GM12878 (cell line): ENCODE measurements at regions not wholly inside any gene's neighbourhood (a gene's known extent, or its start where the extent isn't known, plus 50 kb on each side); places are given as distances from the start of the nearest gene placed in this dataset.

ENCODE experiments used
- CBFB ChIP-seq: IDR thresholded peaks from 2 replicates; pipeline ENCODE4 v1.6.1; 2016; ENCODE audit warnings: antibody characterized with exemption, low read depth
- CHD2 ChIP-seq: IDR thresholded peaks from 2 replicates; pipeline ENCODE4 v1.6.1; 2011; ENCODE audit warnings: low read depth, low read length, improper control_type of control experiment, borderline replicate concordance
- E2F8 ChIP-seq: fragments of 450-650 bp; IDR thresholded peaks from 2 replicates; pipeline ENCODE4 v1.6.1; 2018; ENCODE audit warnings: mild to moderate bottlenecking, low read depth, moderate library complexity; ENCODE audit not compliant: partially characterized antibody
- E4F1 ChIP-seq: fragments of 450-650 bp; IDR thresholded peaks from 2 replicates; pipeline ENCODE4 v1.6.1; 2018; ENCODE audit warnings: borderline replicate concordance, mild to moderate bottlenecking; ENCODE audit not compliant: partially characterized antibody
- EED ChIP-seq: sonication (generic); IDR thresholded peaks from 2 replicates; pipeline ENCODE4 v1.6.1; 2016; ENCODE audit warnings: antibody characterized with exemption, low read depth
- ESRRA ChIP-seq: IDR thresholded peaks from 2 replicates; pipeline ENCODE4 v1.6.1; 2012; ENCODE audit warnings: mild to moderate bottlenecking, low read length, improper control_type of control experiment
- FOXM1 ChIP-seq: IDR thresholded peaks from 2 replicates; pipeline ENCODE4 v1.6.1; 2012; ENCODE audit warnings: low read depth, mild to moderate bottlenecking, inconsistent platforms, low read length, moderate library complexity
- HSF1 ChIP-seq: fragments of 150-350 bp; IDR thresholded peaks from 2 replicates; pipeline ENCODE4 v1.6.1; 2014; ENCODE audit warnings: mild to moderate bottlenecking, low read depth, low read length
- JUNB ChIP-seq: IDR thresholded peaks from 2 replicates; pipeline ENCODE4 v1.6.1; 2016; ENCODE audit warnings: antibody characterized with exemption, mild to moderate bottlenecking
- NBN ChIP-seq: fragments of 450-650 bp; IDR thresholded peaks from 2 replicates; pipeline ENCODE4 v1.6.1; 2016
- NFIC ChIP-seq: IDR thresholded peaks from 2 replicates; pipeline ENCODE4 v1.6.1; 2012; ENCODE audit warnings: low read depth, mild to moderate bottlenecking, inconsistent platforms, low read length, moderate library complexity
- NR2C2 ChIP-seq: IDR thresholded peaks from 2 replicates; pipeline ENCODE4 v1.6.1; 2011; ENCODE audit warnings: borderline replicate concordance, low read depth; ENCODE audit not compliant: control insufficient read depth, insufficient read length
- NR2F1 ChIP-seq: fragments of 450-650 bp; conservative IDR thresholded peaks from 2 replicates; pipeline ENCODE4 v1.6.1; 2017; ENCODE audit warnings: mild to moderate bottlenecking
- POU2F2 ChIP-seq: IDR thresholded peaks from 3 replicates; pipeline ENCODE4 v1.6.1; 2011; ENCODE audit warnings: low read depth, mild to moderate bottlenecking, low read length, borderline replicate concordance
- SREBF2 ChIP-seq: IDR thresholded peaks from 2 replicates; pipeline ENCODE4 v1.6.1; 2012; ENCODE audit warnings: mild to moderate bottlenecking, low read length
- TARDBP ChIP-seq: IDR thresholded peaks from 2 replicates; pipeline ENCODE4 v1.6.1; 2016; ENCODE audit warnings: borderline replicate concordance
- TBL1XR1 ChIP-seq: IDR thresholded peaks from 2 replicates; pipeline ENCODE4 v1.6.1; 2012; ENCODE audit warnings: low read depth, low read length, improper control_type of control experiment
- ZNF384 ChIP-seq: IDR thresholded peaks from 2 replicates; pipeline ENCODE4 v1.6.1; 2012; ENCODE audit warnings: low read depth, mild to moderate bottlenecking, low read length, improper control_type of control experiment, borderline replicate concordance
- ZSCAN29 ChIP-seq: fragments of 450-650 bp; IDR thresholded peaks from 2 replicates; pipeline ENCODE4 v1.6.1; 2017; ENCODE audit warnings: mild to moderate bottlenecking, moderate library complexity
- TF ChIP-seq, protein P1 (sequence below): IDR thresholded peaks from 2 replicates; pipeline ENCODE4 v1.6.1; 2012; ENCODE audit warnings: low read depth, low read length, improper control_type of control experiment

- TF ChIP-seq NR2F1, result no peak
- TF ChIP-seq JUNB, result peak; percentile 64
- no peak for TF ChIP-seq TARDBP
- TF ChIP-seq HSF1, result no peak
- TF ChIP-seq NFIC, result peak; percentile 92
- TF ChIP-seq CHD2, result peak; percentile 26; the same call in 1 of the 2 replicates
- TF ChIP-seq ZNF384, result no peak
- no peak for TF ChIP-seq EED
- TF ChIP-seq, protein P1, sequence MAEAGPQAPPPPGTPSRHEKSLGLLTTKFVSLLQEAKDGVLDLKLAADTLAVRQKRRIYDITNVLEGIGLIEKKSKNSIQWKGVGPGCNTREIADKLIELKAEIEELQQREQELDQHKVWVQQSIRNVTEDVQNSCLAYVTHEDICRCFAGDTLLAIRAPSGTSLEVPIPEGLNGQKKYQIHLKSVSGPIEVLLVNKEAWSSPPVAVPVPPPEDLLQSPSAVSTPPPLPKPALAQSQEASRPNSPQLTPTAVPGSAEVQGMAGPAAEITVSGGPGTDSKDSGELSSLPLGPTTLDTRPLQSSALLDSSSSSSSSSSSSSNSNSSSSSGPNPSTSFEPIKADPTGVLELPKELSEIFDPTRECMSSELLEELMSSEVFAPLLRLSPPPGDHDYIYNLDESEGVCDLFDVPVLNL, result no peak
- TF ChIP-seq ESRRA, result no peak
- TF ChIP-seq NR2C2, result no peak
- TF ChIP-seq POU2F2, result peak; percentile 43; the same call in 2 of the 3 replicates
- TF ChIP-seq E2F8, result peak; percentile 40
- TF ChIP-seq E4F1, result no peak
- TF ChIP-seq FOXM1, result peak; percentile 84
- TF ChIP-seq CBFB, result peak; percentile 66; the same call in 1 of the 2 replicates
- no peak for TF ChIP-seq SREBF2
- TF ChIP-seq NBN, result peak; percentile 8
- TF ChIP-seq TBL1XR1, result peak; percentile 57; the same call in 1 of the 2 replicates
- no peak for TF ChIP-seq ZSCAN29
These were observed 226.4 kb upstream of the KLF14 start (continued) for GRCh38 chr7:130960208-130960988.
